Daoy (cell line): ENCODE measurements at regions not wholly inside any gene's neighbourhood (a gene's known extent, or its start where the extent isn't known, plus 50 kb on each side); places are given as distances from the start of the nearest gene placed in this dataset.
"Not testable (repeated sequence)": the region's sequence is repeated elsewhere in the genome, so short reads cannot be mapped to it uniquely, and the experiment has no call there.

Experiments
- DNase-seq: peaks from one replicate; pipeline ENCODE4 v3.0.0-alpha.2; 2015; ENCODE audit warnings: low read depth

DNA sequence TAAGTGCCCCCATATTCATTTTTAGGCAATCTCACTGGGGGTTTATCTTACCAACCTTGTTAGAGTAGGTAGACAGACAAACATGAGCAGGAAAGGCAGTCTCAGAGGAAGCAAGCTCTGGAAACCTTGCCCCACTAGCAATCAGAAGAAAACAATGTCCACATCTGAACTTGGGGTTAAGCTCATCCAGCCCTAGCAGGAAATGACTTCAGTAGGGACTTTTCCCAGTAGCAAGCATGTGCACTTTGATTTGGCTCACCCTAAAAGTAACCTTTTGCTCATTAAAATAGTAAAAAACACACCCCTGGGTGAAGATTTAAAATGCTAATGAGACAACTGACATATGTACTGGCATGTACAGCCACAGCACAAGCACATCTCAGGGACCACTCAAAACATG, 175.5 kb downstream of the AKAIN1 start:
- no peak for DNase-seq

DNA sequence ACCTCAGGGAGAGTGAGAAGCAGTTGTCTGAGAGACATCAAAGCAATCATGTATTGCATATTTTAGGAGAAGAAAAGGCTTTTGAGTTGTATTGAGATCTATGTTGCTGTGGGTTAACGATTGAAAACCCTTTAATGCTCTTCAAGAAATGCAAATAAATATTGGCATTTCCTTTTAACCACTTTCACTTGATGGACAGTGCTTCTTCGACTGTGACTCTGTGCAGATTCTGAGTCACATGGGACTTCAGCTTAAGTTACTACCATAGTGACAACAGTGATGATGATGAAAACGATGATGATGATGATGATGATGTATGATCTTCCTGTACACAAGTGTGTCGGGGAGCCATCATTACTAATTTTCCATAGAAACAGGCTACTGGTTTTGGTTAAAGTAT, 181.8 kb downstream of the AKAIN1 start:
- DNase-seq, result no peak

DNA sequence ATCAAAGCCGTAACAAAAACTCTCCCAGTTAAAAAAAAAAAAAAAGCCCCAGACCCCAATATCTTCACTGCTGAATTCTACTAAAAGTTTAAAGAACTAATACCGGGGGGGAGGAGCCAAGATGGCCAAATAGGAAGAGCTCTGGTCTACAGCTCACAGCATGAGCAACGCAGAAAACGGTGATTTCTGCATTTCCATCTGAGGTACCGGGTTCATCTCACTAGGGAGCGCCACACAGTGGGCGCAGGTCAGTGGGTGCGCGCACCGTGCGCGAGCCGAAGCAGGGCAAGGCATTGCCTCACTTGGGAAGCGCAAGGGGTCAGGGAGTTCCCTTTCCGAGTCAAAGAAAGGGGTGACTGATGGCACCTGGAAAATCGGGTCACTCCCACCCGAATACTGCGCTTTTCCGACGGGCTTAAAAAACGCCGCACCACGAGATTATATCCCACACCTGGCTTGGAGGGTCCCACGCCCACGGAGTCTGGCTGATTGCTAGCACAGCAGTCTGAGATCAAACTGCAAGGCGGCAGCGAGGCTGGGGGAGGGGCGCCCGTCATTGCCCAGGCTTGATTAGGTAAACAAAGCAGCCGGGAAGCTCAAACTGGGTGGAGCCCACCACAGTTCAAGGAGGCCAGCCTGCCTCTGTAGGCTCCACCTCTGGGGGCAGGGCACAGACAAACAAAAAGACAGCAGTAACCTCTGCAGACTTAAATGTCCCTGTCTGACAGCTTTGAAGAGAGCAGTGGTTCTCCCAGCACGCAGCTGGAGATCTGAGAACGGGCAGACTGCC, 192.8 kb downstream of the AKAIN1 start:
- DNase-seq, result peak; percentile 8

DNA sequence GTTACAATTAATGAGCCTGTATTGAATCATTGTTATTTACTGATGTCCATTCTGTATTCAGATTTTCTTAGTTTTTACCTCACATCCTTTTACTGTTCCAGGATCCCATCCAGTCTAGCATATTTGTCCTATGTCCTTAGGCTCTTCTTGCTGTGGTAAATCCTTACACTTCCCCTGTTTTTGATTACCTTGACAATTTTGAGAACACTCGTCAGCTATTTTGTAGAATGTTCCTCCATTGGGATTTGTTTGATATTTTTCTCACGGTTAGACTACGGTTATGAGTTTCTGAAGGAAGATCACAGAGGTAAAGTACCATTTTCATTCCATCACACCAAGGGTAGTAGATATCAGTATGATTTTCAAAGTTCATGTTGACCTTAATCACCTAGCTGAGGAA, 202.3 kb downstream of the AKAIN1 start:
- DNase-seq, result no peak

DNA sequence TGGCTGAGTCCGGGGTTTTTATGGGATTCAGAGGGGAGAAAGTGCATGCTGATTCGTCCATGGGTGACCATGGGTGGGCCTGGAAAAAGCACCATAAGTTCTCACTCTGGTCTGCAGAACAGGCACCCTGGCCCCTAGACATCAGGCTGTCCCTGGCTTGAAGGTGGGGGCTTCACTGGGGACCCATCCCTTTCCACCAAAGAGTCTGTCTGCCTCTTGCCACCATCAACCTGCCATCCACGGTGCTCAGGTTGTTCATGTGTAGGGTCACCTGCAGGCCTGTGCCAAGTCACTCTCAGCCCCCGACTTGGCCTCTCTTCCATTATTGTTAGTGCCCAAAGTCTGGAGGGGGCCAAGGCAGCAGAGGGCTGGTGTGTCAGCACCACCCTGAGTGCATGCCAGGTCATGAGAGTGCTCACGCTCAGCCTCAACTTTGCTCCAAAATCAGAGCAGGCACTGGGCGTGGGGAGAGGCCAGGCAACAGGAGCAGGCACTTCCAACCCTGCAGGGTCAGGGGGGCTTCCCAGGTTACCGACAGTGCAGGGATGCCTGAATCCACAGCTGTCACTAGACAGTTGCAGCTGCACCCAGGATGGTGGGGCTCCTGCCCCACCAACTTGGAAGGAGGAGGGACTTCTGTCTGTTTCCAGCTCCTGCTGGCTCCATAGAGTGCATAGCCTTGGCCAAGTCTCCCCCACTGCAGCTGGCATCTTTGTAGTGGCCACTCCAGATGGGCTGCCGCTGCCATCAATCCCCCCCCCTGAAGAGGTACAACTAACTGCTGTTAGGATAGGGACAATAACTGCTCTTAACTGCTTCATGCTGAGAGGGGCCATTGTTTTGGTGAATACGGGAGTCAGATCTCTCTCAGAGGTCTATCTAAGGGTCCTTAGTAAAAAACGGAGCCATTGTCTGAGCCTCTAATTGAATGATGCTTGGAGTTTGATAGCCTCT, 209.3 kb downstream of the AKAIN1 start:
- no peak for DNase-seq

DNA sequence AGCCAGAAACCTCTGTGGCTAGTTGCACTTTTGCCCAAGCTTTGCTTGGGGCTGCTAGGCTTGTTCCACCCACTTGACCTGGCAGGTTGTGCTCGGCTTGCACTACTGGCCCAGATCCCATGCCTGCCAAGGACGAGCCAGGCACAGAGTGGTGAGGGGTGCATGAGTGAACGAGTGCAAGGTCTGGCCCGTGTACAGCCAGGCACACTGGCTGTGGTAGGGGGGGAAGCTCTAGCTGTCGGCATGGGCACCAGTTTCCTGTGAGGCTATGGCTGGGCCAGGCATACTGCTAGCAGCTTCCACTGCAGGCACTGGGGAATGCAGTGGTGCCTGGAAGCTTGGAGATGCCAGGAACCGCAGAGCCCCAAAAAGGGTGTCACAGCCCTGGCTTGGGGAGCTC, 210.4 kb downstream of the AKAIN1 start:
- no peak for DNase-seq

DNA sequence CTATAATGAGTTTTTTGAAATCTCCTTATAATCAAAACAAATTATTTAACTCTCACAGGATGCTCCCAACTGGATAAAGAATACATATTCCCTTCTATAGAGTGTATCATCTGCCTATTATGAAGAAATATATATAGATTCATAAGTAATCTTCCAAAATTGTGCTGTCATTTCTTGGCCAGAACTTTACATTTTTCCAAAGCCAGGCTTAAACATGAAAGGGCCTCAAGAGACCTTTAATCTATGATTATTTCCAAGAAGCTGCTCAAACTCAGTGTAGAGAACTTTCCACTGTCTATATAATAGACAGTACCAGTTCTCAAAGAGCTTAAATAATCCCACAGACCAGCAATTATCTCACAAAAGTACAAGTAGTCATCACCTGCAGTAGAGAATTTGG, 211.0 kb downstream of the AKAIN1 start:
- no peak for DNase-seq

DNA sequence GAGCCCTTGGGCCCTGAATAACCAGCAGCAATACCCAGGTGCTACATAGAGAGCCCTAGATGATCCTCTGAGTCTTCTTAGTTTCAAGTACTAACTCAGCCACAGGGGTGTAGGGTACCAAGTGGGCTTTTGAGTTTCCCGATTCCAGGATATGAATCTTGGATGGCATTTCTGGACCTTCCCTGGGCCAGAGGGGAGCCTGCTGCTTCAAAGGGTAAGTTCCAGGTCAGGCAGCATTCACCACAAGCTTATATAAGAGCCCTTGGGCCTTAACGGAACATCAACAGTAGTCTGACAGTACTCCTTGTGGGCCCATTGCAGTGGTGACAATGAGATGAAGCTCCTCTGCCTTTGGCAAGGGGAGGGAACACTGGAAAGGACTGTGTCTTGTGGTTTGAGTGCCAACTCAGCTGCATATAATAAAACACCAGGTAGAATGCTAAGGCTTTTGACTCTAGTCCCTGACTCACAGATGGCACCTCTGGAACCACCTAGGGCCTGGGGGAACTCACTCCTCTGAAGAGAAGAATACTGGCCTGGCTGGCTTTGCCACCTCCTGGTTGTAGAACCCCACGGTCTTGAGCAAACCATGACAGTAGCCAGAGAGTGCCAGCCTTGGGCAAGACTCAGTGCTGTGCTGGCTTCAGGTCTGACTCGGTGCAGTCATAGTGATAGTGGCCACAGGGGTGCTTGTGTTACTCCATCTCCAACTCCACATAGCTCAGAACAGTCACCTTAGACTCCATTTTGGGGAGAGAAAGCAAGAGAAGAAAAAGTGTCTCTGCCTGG, 235.7 kb downstream of the AKAIN1 start:
- no peak for DNase-seq

DNA sequence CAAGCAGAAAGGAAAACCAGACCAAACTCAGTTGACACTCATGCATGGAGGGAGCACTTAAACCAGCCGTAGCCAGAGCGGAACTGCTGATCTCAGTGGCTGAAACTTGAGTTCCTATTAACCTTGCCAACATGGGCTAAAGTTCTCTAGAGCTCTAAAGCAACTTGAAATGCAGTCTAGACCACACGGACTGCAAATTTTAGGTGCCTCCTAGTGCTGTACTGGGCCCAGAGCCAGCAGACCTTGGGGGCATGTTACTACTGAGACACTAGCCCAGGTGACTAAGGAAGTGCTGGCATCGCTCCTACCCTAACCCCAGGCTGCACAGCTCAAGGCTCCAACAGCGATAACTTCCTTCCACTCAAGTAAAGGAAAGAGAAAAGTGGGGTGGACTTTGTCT, 236.5 kb downstream of the AKAIN1 start:
- DNase-seq, result peak; percentile 2

DNA sequence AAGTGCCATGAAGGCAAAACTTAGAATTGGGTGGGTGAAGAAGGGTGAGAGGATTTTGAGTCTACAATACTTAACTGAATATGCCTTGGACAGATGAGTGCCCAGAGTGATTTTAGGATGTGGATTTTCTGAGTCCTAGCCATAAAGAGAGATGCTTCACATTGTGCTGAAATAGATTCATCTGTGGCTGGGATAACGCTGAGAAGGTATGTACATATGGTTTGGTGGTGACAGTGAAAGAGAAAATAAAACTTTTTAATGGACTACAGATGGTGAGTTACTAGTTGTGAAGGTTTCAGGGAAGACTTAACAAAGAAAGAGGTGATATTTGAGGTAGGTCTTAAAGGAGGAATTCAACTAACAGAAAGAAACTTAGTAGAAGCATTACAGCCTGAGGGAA, 265.8 kb downstream of the AKAIN1 start:
- no peak for DNase-seq

DNA sequence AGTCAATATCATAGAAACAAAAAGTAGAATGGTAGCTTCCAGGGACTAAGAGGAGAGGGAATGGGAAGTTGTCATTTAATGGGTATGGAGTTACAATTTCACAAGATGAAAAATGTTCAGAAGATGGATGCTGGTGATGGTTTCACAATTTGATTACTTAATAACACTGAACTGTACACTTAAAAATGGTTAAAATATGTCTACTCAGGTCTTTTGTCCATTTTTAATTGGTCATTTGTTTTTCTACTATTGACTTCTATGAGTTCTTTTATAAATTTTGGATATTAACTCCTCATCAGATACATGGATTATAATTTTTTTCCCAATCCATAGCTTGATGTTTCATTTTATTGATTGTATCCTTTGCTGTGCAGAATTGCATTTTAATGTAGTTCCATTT, 275.5 kb downstream of the AKAIN1 start:
- DNase-seq, result no peak

DNA sequence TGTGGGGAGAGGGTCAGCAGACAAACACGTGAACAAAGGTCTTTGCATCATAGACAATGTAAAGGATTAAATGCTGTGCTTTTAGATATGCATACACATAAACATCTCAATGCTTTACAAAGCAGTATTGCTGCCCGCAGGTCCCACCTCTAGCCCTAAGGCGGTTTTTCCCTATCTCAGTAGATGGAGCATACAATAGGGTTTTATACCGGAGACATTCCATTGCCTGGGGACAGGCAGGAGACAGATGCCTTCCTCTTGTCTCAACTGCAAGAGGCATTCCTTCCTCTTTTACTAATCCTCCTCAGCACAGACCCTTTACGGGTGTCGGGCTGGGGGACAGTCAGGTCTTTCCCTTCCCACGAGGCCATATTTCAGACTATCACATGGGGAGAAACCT, 279.5 kb downstream of the AKAIN1 start:
- not testable (repeated sequence) for DNase-seq

DNA sequence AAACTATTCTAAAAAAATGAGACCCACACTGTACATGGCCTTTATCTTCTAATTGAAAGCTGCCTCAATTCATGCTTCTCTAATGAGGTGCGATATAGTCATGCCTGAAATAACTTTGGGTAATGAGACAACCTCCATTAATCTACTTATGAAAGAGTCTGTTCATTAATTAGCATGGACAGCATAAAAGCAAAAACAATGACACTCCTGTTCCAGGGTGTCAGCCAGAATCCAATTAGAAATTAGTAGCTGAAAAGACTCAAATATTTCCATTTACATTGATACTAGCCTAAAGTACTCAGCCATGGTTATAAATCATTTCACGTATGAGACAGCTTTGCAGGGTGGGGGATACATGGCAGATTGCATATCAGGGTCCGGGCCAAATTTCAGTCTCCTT, 288.7 kb downstream of the AKAIN1 start:
- DNase-seq, result no peak

DNA sequence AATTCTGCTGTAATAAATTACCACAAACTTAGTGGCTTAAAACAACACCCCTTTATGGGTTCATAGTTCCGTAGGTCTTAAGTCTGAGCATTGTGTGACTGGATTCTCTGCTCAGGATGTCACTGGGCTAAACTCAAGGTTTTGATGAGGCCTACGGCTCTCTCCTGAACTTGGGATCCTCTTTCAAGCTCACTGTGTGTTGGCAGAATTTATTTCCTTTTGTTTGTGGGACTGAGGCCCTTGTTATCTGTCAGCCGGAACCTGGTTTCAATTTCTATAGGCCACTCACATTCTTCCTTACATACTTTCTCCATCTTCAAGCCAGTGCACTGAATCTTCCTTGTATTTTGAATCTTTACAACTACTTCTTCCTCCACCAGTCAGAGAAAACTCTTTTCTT, 290.2 kb downstream of the AKAIN1 start:
- DNase-seq, result no peak

DNA sequence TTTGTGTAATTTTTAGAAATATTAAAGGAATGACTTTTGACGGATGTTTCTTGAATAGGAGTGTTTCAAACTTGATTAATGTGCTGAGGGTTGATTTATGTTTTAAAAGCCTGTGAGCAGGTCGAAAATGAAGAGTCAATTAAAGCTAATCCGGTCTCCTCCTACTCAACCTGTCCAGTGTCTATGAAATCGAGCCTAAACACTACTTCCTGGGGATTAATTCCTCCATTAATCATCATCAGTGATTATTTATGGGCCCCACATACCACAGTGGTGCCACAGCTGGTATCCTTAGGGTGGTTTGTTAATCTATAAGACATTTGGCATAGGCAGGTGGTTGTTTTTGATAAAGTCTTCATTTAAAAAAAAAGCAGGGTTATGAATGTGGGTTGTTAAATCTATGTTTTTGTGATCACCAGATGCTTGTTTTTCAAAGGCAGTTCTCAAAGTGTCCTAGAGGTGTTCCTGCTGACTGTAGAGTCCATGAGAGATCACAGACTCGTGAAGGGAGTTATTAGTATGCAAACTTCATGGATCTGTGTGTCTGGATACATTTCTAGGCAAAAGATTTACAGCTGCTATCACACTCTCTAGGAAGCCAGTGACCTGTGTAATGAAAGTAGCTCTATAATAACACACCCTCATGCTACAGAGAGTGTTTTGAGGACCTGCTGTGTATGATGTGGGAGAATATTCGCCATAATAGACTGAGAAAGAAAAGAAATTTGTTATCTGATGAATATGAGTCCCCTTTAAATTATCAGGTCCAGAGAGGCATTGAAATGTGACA, 308.6 kb downstream of the AKAIN1 start:
- no peak for DNase-seq

DNA sequence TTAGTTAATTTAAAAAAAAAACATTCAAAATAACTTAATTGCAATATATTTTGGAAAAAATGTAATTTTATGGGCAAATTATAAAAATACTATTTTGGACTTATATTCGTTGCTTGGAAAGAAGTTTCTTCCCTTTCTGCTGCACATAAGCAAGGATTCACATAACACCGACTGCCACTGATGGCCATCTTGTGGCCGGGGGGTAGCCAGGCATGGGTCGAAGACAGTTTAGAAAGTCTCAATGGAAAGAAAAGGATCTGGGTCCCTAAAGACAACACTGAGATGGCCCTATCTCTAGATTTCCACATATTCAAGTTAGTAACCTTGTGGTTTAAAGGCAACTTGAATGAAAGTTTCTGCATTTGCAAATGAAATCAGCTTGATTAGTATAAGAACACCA, 318.6 kb downstream of the AKAIN1 start:
- DNase-seq, result no peak

DNA sequence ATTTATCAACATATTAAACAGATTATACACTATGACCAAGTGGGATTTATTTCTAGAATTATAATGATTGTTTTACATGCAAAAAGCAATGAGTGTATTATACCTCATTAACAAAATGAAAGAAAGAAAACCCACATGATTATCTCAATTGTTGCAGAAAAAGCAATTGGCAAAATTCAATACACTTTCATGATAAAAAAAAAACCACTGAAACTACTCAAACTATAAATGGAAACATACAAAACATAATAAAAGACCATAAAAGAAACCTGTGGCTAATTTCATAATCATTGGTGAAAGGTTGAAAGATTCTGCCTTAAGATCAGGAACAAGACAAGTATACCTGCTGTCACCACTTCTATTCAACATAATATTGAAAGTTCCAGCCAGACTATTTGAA, 325.9 kb downstream of the AKAIN1 start:
- DNase-seq, result no peak

DNA sequence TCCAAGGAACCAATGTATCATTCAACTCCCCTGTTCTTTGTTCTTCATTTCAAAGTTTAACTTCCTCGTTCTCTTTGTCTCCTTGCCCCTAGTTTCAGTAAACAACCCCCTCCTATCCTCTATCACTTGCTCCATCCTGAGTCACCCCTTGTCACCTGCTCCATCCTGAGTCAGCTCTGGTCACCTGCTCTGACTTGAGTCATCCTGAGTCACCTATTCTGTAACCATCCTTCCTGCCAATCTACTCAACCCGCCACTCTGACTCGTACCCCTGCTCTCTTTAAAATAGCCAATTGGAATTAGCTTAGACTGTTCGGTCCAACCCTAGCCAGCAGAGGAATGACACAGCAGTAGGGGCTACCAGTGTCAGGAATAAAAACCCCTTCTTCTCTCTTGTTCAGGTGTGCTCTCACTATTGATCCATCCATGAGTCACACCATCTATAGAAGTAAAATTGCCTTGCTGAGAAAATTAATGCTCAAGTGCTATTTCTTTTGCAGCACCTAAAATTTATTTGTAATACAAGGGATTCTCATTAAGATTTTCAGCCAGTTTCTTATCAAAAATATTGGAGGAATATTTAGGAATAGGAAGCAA, 326.8 kb downstream of the AKAIN1 start:
- peak; percentile 3 for DNase-seq

DNA sequence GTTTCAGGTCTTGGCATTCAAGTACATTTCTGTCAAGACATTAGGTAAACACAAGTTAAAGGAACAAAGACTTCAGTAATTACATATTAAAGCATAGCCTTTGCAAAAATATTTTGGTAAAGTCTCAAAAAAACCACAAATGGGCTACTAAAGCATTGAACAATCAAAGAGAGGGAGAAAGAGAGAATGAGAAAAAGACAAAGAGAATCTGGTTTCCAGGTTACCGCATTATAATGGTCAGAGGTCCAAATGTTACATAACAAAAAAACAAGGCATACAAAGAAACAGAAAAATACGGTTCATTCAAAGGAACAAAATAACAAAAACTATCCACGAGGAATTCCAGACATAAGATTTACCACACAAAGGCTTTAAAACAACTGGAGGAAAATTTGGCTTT, 327.9 kb downstream of the AKAIN1 start:
- no peak for DNase-seq

DNA sequence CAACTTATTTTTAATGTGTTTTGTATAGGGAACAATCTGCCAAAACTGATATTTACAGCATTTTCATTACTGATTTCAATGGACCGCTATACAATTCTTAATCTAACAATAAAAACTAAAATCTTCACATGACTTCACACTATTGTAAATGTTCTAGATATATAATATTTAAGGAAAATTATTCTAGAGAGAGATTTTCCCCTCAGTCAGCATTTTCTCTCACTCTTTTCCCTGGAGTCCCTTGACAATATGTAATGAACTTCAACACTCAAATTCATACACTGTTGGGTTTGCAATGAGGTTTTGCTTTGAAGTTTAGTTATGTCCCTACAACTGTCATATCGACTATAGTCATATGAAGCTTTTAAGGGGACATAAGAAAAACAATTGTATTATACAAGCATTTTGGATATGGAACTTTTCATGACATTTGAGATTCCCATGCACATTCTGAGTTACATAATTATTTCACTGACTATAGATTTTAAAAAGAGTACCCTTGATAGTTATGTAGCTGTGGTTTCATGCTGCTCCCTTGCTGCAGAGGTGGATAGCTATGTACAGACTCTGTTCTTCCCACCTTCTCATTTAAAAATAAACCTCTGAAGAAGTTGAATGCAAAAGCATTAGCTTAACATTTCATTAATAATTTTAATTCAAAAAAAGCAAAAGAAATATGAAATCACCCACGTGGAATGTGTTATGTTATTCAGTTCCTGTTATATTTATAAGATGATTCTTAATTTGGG, 338.5 kb downstream of the AKAIN1 start:
- DNase-seq, result no peak
